Neuronal stem cell (in vitro differentiated cells): ENCODE measurements at regions not wholly inside any gene's neighbourhood (a gene's known extent, or its start where the extent isn't known, plus 50 kb on each side); places are given as distances from the start of the nearest gene placed in this dataset.

Experiments used
- DNase-seq: peaks from one replicate; pipeline ENCODE4 v3.0.0-alpha.2; 2013; ENCODE audit warnings: low spot score
- H2AFZ ChIP-seq: one replicate; pipeline ENCODE4 v1.6.1; 2013; ENCODE audit warnings: mild to moderate bottlenecking, low read length, inconsistent platforms
- H2AK5ac ChIP-seq: 2 replicates; pipeline ENCODE4 v1.6.1; 2013; ENCODE audit warnings: low read depth, mild to moderate bottlenecking, inconsistent platforms, low read length, moderate library complexity, mixed read lengths
- H2BK120ac ChIP-seq: 2 replicates; pipeline ENCODE4 v1.6.1; 2013; ENCODE audit warnings: low read depth, mild to moderate bottlenecking, inconsistent platforms, low read length, moderate library complexity, mixed read lengths
- H2BK12ac ChIP-seq: one replicate; pipeline ENCODE4 v1.6.1; 2013; ENCODE audit warnings: low read length, inconsistent platforms
- H2BK15ac ChIP-seq: 2 replicates; pipeline ENCODE4 v1.6.1; 2013; ENCODE audit warnings: mild to moderate bottlenecking, low read length, inconsistent platforms, mixed read lengths
- H2BK5ac ChIP-seq: one replicate; pipeline ENCODE4 v1.6.1; 2013; ENCODE audit warnings: inconsistent platforms, mild to moderate bottlenecking, low read length, moderate library complexity
- H3K14ac ChIP-seq: one replicate; pipeline ENCODE4 v1.6.1; 2013; ENCODE audit warnings: low read length, inconsistent platforms
- H3K18ac ChIP-seq: 2 replicates; pipeline ENCODE4 v1.6.1; 2013; ENCODE audit warnings: low read length, inconsistent platforms
- H3K23ac ChIP-seq: 2 replicates; pipeline ENCODE4 v1.6.1; 2013; ENCODE audit warnings: low read depth, mild to moderate bottlenecking, mixed read lengths, low read length, inconsistent platforms; ENCODE audit not compliant: poor library complexity
- H3K27ac ChIP-seq: replicated peaks from 3 replicates; pipeline ENCODE4 v1.5.1; 2013; ENCODE audit warnings: low read length, inconsistent platforms
- H3K27me3 ChIP-seq, 3 experiments: 2 replicates each; pipeline ENCODE4 v1.6.1; 2013; ENCODE audit warnings: low read length in 3 of 3, mild to moderate bottlenecking in 2 of 3, inconsistent platforms in 1 of 3, low read depth in 1 of 3, mixed read lengths in 1 of 3, moderate library complexity in 1 of 3; ENCODE audit not compliant: control insufficient read depth in 3 of 3, insufficient read depth in 3 of 3
- H3K36me3 ChIP-seq, 2 donors: replicated peaks in 1 of 2; 2 replicates each; pipeline ENCODE4 v1.6.1; 2013; ENCODE audit warnings: low read length in 2 of 2; ENCODE audit not compliant: control insufficient read depth in 2 of 2, insufficient read depth in 2 of 2
- H3K4ac ChIP-seq: 2 replicates; pipeline ENCODE4 v1.6.1; 2013; ENCODE audit warnings: inconsistent platforms, mild to moderate bottlenecking, low read length, moderate library complexity
- H3K4me1 ChIP-seq, 2 donors: 1 replicate in 1 of 2; 2 replicates in 1 of 2; pipeline ENCODE4 v1.6.1; 2013; ENCODE audit warnings: low read length in 2 of 2, low read depth in 1 of 2; ENCODE audit not compliant: control insufficient read depth in 2 of 2, insufficient read depth in 1 of 2
- H3K4me2 ChIP-seq: one replicate; pipeline ENCODE4 v1.6.1; 2013; ENCODE audit warnings: mild to moderate bottlenecking, low read length, inconsistent platforms; ENCODE audit not compliant: insufficient read depth, poor library complexity, severe bottlenecking
- H3K4me3 ChIP-seq, 2 donors: 2 replicates each; pipeline ENCODE4 v1.5.1; 2013; ENCODE audit warnings: low read length in 2 of 2, mild to moderate bottlenecking in 2 of 2, inconsistent platforms in 1 of 2, moderate library complexity in 1 of 2
- H3K79me1 ChIP-seq: one replicate; pipeline ENCODE4 v1.6.1; 2013; ENCODE audit warnings: low read depth, mild to moderate bottlenecking, inconsistent platforms, low read length, moderate library complexity
- H3K9ac ChIP-seq: one replicate; pipeline ENCODE4 v1.6.1; 2013; ENCODE audit warnings: mild to moderate bottlenecking, low read depth, low read length, inconsistent platforms; ENCODE audit not compliant: poor library complexity
- H3K9me3 ChIP-seq, 2 donors: replicated peaks in 1 of 2; 2 replicates each; pipeline versions ENCODE3 to v1.6.1; 2013; ENCODE audit warnings: low read length in 2 of 2, mild to moderate bottlenecking in 2 of 2, inconsistent platforms in 1 of 2, low read depth in 1 of 2, mixed read lengths in 1 of 2, moderate library complexity in 1 of 2; ENCODE audit not compliant: control insufficient read depth in 2 of 2, insufficient read depth in 1 of 2
- H4K8ac ChIP-seq: one replicate; pipeline ENCODE4 v1.6.1; 2013; ENCODE audit warnings: low read depth, mild to moderate bottlenecking, inconsistent platforms, low read length, moderate library complexity
- H4K91ac ChIP-seq: one replicate; pipeline ENCODE4 v1.6.1; 2013; ENCODE audit warnings: low read length, low read depth, mild to moderate bottlenecking, inconsistent platforms; ENCODE audit not compliant: poor library complexity
- WGBS, 2 donors: extraction: QIAGEN DNeasy Blood & Tissue Kit; methylation state at CpG; one replicate each; pipeline ENCODE4 v1.1.7; 2013; ENCODE audit warnings: missing lambda C conversion rate in 2 of 2, mixed read lengths in 1 of 2; ENCODE audit not compliant: insufficient read length in 2 of 2, insufficient replicate concordance in 1 of 2; ENCODE audit errors: extremely low coverage in 2 of 2; 5-methylcytosine and 5-hydroxymethylcytosine counted together

GRCh38 chr7:125930848-125931247 lies 1001.2 kb upstream of the POT1 start:
- no peak overlapping the region for H3K18ac ChIP-seq
- no peak overlapping the region for H3K27ac ChIP-seq
- H3K4me1 ChIP-seq: peaks cover 0 to 2% of the 10 kb centered on the region in 2 donors
- no peak overlapping the region for H4K91ac ChIP-seq
- WGBS, 2 donors: no CpG with 5 or more reads among the region's 1 CpG
- no peak overlapping the region for H4K8ac ChIP-seq
- H2BK15ac ChIP-seq: no peak overlapping the region
- no peak overlapping the region for H2BK12ac ChIP-seq
- H3K27me3 ChIP-seq: peaks cover 0 to 10% (median 0%) of the 10 kb centered on the region in 3 experiments
- no peak overlapping the region for H2BK5ac ChIP-seq
- no peaks in the 10 kb centered on the region for H3K36me3 ChIP-seq
- DNase-seq: no peak
- H3K9ac ChIP-seq: no peak overlapping the region
- H3K23ac ChIP-seq: no peak overlapping the region
- H2AFZ ChIP-seq: no peak overlapping the region
- no peak overlapping the region for H2AK5ac ChIP-seq
- H2BK120ac ChIP-seq: no peak overlapping the region
- H3K4me3 ChIP-seq: no peak overlapping the region
- no peaks in the 10 kb centered on the region for H3K79me1 ChIP-seq
- no peak overlapping the region for H3K4ac ChIP-seq
- H3K14ac ChIP-seq: no peak overlapping the region
- H3K4me2 ChIP-seq: no peak overlapping the region
- H3K9me3 ChIP-seq: no peaks in the 10 kb centered on the region

- Histone ChIP-seq H3K36me3 (no peaks in the 10 kb centered on the region), H3K4me1 (peaks cover 0 to 2% of the 10 kb centered on the region in 2 donors), H3K14ac (no peak overlapping the region), H3K27me3 (peaks cover 0 to 28% (median 0%) of the 10 kb centered on the region in 3 experiments), H3K27ac (no peak overlapping the region), H2AFZ (no peak overlapping the region), H2BK5ac (no peak overlapping the region), H3K23ac (no peak overlapping the region), H4K91ac (no peak overlapping the region), H3K79me1 (no peaks in the 10 kb centered on the region), H2BK120ac (no peak overlapping the region), H3K4ac (no peak overlapping the region), H3K4me3 (no peak overlapping the region), H2BK15ac (no peak overlapping the region), H3K9ac (no peak overlapping the region), H3K4me2 (no peak overlapping the region), H3K9me3 (no peaks in the 10 kb centered on the region), H2BK12ac (no peak overlapping the region), H3K18ac (no peak overlapping the region), H2AK5ac (no peak overlapping the region), H4K8ac (no peak overlapping the region)
- WGBS, 2 donors: no CpG with 5 or more reads among the region's 4 CpGs
- no peak for DNase-seq
These were observed 997.9 kb upstream of the POT1 start for GRCh38 chr7:125927556-125927955.

- WGBS, 2 donors: no CpG with 5 or more reads among the region's 1 CpG
- Histone ChIP-seq H3K23ac (no peak overlapping the region), H4K8ac (no peak overlapping the region), H2BK120ac (no peak overlapping the region), H3K79me1 (no peaks in the 10 kb centered on the region), H2BK5ac (no peak overlapping the region), H3K9me3 (no peaks in the 10 kb centered on the region), H3K9ac (no peak overlapping the region), H3K4ac (no peak overlapping the region), H3K18ac (no peak overlapping the region), H2AFZ (no peak overlapping the region), H3K4me3 (no peak overlapping the region), H2BK12ac (no peak overlapping the region), H3K36me3 (no peaks in the 10 kb centered on the region), H3K27ac (no peak overlapping the region), H2AK5ac (no peak overlapping the region), H3K4me1 (peaks cover 0 to 2% of the 10 kb centered on the region in 2 donors), H4K91ac (no peak overlapping the region), H3K14ac (no peak overlapping the region), H3K4me2 (no peak overlapping the region), H3K27me3 (peaks cover 0 to 31% (median 0%) of the 10 kb centered on the region in 3 experiments), H2BK15ac (no peak overlapping the region)
- no peak for DNase-seq
These were observed 997.0 kb upstream of the POT1 start for GRCh38 chr7:125926621-125927020.

GRCh38 chr7:125924037-125924436 lies 994.4 kb upstream of the POT1 start:
- no CpG with 5 or more reads among the region's 2 CpGs for WGBS, 2 donors
- Histone ChIP-seq H3K79me1 (no peaks in the 10 kb centered on the region), H4K8ac (no peak overlapping the region), H2BK15ac (no peak overlapping the region), H3K9me3 (no peaks in the 10 kb centered on the region), H2AFZ (no peak overlapping the region), H3K4me1 (peaks cover 0 to 2% of the 10 kb centered on the region in 2 donors), H3K27me3 (peaks cover 0 to 28% (median 0%) of the 10 kb centered on the region in 3 experiments), H3K18ac (no peak overlapping the region), H4K91ac (no peak overlapping the region), H3K9ac (no peak overlapping the region), H3K4me3 (no peak overlapping the region), H3K4me2 (no peak overlapping the region), H2AK5ac (no peak overlapping the region), H2BK12ac (no peak overlapping the region), H3K23ac (no peak overlapping the region), H3K4ac (no peak overlapping the region), H2BK120ac (no peak overlapping the region), H3K27ac (no peak overlapping the region), H3K14ac (no peak overlapping the region), H3K36me3 (no peaks in the 10 kb centered on the region), H2BK5ac (no peak overlapping the region)
- no peak for DNase-seq
